NOMO-1 treated with dmso at 0.1 percent for 144 hours (cell line): ENCODE measurements at regions not wholly inside any gene's neighbourhood (a gene's known extent, or its start where the extent isn't known, plus 50 kb on each side); places are given as distances from the start of the nearest gene placed in this dataset.

Source experiments
- DNase-seq: peaks from one replicate; lab custom pipeline; 2025; ENCODE audit not compliant: unreplicated experiment; lab: John Stamatoyannopoulos, UW

DNA sequence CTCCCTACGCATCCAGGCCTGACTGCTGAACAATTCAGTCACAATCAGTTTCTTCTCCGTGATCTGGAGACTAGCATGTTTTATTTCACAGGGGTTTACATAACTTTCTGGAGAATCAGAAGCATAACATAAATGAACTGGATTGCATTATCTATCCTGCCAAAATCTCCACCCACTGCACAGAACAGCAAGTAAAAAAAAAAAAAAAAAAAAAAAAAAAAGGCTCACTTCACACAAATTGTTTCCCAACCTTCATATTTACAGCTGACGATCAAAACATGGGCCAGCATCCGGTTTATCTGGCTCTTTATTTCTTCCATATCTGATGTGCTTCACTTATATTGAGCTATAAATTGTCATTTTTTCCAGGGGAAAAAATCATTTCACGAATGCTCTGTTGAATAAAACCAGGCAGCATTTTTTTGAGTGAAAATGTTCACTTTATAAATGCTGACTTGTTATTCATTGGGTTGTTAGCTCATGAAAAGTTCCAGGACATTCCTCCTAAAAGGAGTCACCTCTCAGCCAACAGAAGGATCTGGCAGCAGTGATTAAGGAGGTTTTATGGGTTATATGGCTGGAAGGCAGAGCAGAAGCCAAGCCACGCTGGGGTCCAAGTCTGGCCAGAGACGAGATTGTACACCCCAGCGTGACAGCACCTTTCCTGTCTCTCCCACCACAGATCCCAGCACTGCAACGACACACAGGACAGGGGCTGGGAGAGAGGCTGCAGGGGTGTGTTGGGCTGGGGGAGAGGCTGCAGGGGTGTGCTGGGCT lies 51.2 kb upstream of the GLI2 start:
- DNase-seq, result no peak

DNA sequence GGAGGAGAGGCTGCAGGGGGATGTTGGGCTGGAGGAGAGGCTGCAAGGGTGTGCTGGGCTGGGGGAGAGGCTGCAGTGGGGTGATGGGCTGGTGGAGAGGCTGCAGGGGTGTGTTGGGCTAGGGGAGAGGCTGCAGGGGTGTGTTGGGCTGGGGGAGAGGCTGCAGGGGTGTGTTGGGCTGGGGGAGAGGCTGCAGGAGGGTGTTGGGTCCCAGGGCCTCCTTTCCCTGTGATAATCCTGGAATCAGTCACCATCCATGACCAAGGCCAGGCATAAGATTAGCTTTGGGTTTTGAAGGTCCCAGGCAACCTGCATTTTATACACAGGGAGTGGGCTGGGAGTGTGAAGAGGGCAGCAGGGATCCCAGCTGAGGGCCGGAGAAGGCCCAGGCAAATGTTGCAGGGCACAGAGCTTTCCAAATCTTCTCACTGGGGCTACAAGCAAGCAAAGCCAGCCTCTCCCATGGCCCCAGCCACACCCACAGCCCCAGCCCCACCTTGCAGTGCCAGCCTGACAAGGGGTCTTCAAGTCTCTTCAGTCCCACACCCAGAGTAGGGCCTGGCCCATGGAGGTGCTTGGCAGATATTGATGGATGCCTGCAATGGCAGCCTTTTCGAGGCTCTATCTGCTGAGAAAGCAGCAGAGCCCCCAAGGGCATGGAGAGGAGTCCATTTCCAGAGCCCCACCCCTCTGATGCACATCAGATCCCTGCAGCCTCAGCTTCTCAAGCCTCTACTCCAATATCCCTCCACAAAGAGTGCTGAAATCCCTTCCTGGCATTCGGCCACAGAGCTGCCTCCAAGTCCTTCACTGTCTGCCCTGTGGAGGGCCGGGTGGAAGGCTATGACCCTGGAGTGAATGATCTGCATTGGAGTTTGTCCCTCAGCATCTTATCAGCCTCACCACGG lies 50.3 kb upstream of the GLI2 start:
- no peak for DNase-seq
